A673 (cell line): ENCODE measurements at regions not wholly inside any gene's neighbourhood (a gene's known extent, or its start where the extent isn't known, plus 50 kb on each side); places are given as distances from the start of the nearest gene placed in this dataset.

Experiments used
- BruUV-seq: library from RNA; stranded (reverse); fragments of 400-500 nt; replicated peaks from 2 replicates; lab custom pipeline; 2021; lab: Mats Ljungman, UMichigan
- CTCF ChIA-PET: fragments of 300-600 bp; sonication (Branson Sonifier 250); formaldehyde crosslinking; loops from one replicate; lab custom pipeline; 2022; ENCODE audit warnings: antibody characterized with exemption; lab: Charles Lee
- POLR2A ChIA-PET: fragments of 300-600 bp; sonication (Branson Sonifier 250); formaldehyde crosslinking; loops from one replicate; lab custom pipeline; 2022; ENCODE audit warnings: antibody characterized with exemption; ENCODE audit not compliant: low non-redundant PET; lab: Charles Lee
- DNase-seq: peaks from one replicate; pipeline ENCODE4 v3.0.0-alpha.2; 2015; ENCODE audit warnings: low spot score
- H3K27ac ChIP-seq: fragments of 200-600 bp; sonication (generic); 2 replicates; pipeline ENCODE4 v1.5.1; 2016; ENCODE audit warnings: mixed run types, low read depth, mild to moderate bottlenecking, mixed read lengths, antibody characterized with exemption, low read length; ENCODE audit not compliant: poor library complexity, severe bottlenecking
- H3K27me3 ChIP-seq: fragments of 200-600 bp; sonication (generic); replicated peaks from 2 replicates; pipeline ENCODE4 v1.6.1; 2017; ENCODE audit warnings: mixed run types, low read depth, mild to moderate bottlenecking, mixed read lengths, antibody characterized with exemption, low read length; ENCODE audit not compliant: insufficient read depth, poor library complexity
- H3K36me3 ChIP-seq: fragments of 200-600 bp; sonication (generic); 2 replicates; pipeline ENCODE4 v1.6.1; 2016; ENCODE audit warnings: mixed run types, mild to moderate bottlenecking, mixed read lengths, antibody characterized with exemption, low read length; ENCODE audit not compliant: insufficient read depth, poor library complexity, severe bottlenecking
- H3K4me1 ChIP-seq: fragments of 200-600 bp; sonication (generic); 2 replicates; pipeline ENCODE4 v1.6.1; 2017; ENCODE audit warnings: mixed run types, mild to moderate bottlenecking, mixed read lengths, antibody characterized with exemption, low read length; ENCODE audit not compliant: insufficient read depth, poor library complexity, severe bottlenecking
- H3K4me3 ChIP-seq: fragments of 200-600 bp; sonication (generic); 2 replicates; pipeline ENCODE4 v1.5.1; 2016; ENCODE audit warnings: low read depth, mixed run types, mild to moderate bottlenecking, mixed read lengths, low read length; ENCODE audit not compliant: poor library complexity, severe bottlenecking
- H3K9me3 ChIP-seq: fragments of 200-600 bp; sonication (generic); 2 replicates; pipeline ENCODE4 v1.6.1; 2016; ENCODE audit warnings: mixed run types, low read depth, mild to moderate bottlenecking, mixed read lengths, antibody characterized with exemption, low read length; ENCODE audit not compliant: poor library complexity, severe bottlenecking
- EZH2 ChIP-seq: fragments of 200-600 bp; sonication (generic); IDR thresholded peaks from 2 replicates; pipeline ENCODE4 v1.6.1; 2017; ENCODE audit warnings: borderline replicate concordance, low read depth, mild to moderate bottlenecking, mixed read lengths, antibody characterized with exemption, low read length; ENCODE audit not compliant: poor library complexity, severe bottlenecking
- intact Hi-C: fragments of 100-400 bp; cut with micrococcal nuclease; formaldehyde crosslinking; loops from one replicate; pipeline ENCODE4 v1.10.0; 2022; ENCODE audit not compliant: unreplicated experiment
- TF ChIP-seq, protein P1 (sequence below): fragments of 300-800, 200-600 bp; sonication (generic); conservative IDR thresholded peaks from 2 replicates; pipeline ENCODE4 v1.5.1; 2017; ENCODE audit warnings: low read depth, mild to moderate bottlenecking, antibody characterized with exemption, low read length, moderate library complexity, mixed read lengths

DNA sequence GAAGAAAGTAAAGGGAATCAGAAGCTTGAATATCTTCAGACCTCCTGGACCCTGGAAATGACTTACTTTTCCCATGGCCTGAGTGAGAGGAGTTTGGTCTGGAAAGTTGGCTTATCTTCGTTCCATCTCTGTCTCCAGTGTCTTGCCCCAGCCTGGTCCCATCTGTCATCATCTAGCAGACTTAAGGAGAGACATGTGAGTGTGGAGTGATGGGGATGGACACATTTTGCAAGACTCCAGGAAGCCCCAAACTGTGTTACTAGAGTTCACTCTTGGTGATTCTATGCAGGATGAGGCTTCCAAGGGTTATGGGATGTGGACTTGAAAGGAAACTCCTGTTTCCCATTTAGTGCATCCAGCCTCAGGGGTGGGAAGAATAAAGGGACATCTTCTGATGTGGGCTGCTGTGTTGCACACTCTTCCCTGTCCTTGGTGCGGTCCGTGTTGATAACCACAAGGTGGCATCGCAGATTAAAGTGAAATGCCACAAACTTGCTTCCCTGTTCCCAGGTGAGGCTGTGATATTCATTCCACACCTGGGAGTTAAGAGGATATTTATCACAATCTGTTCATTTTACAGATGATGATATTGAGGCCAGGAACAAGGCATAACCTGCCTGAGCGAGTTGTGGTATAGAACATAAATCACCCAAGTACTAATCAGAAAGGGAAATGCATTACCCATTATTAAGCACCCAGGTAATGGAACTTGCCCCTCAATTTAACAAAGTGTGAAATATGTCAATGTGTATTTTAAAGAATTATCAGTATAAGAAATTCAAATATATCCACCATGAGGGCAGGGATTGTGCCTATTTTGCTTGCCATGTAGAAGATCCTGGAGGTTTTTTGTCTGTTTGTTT lies 269.9 kb upstream of the PAPPA start:
- no peaks in the 10 kb centered on the region for H3K36me3 ChIP-seq
- TF ChIP-seq, protein P1, sequence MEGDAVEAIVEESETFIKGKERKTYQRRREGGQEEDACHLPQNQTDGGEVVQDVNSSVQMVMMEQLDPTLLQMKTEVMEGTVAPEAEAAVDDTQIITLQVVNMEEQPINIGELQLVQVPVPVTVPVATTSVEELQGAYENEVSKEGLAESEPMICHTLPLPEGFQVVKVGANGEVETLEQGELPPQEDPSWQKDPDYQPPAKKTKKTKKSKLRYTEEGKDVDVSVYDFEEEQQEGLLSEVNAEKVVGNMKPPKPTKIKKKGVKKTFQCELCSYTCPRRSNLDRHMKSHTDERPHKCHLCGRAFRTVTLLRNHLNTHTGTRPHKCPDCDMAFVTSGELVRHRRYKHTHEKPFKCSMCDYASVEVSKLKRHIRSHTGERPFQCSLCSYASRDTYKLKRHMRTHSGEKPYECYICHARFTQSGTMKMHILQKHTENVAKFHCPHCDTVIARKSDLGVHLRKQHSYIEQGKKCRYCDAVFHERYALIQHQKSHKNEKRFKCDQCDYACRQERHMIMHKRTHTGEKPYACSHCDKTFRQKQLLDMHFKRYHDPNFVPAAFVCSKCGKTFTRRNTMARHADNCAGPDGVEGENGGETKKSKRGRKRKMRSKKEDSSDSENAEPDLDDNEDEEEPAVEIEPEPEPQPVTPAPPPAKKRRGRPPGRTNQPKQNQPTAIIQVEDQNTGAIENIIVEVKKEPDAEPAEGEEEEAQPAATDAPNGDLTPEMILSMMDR, result peak; percentile 87
- TF ChIP-seq EZH2, result no peak
- H3K27me3 ChIP-seq, result no peaks in the 10 kb centered on the region
- no TSS peak for BruUV-seq
- ChIA-PET POLR2A (interaction anchor here (0.5 kb wide), 1 partner anchor 16 kb away, joined by 3 read pairs; no protein-coding TSS in a partner anchor), CTCF (interaction anchor here (0.8 to 1.0 kb wide), 2 partner anchors 239 to 290 kb away, joined by 3 to 4 read pairs; no protein-coding TSS in a partner anchor)
- peak; percentile 69 for DNase-seq
- H3K4me3 ChIP-seq, result no peak overlapping the region
- no peaks in the 10 kb centered on the region for H3K9me3 ChIP-seq
- H3K27ac ChIP-seq, result peak overlapping the region; percentile 52
- peaks cover 81% of the 10 kb centered on the region for H3K4me1 ChIP-seq
- intact Hi-C loops, result loop anchor here (5.0 to 10.0 kb wide), 5 partner anchors 269 to 764 kb away; partner anchors contain the start of gene PAPPA

GRCh38 chr9:115884846-115885245 lies 268.7 kb upstream of the PAPPA start:
- H3K9me3 ChIP-seq, result no peaks in the 10 kb centered on the region
- H3K27ac ChIP-seq, result peak overlapping the region; percentile 36
- intact Hi-C loops, result loop anchor here (5.0 to 10.0 kb wide), 5 partner anchors 267 to 762 kb away; partner anchors contain the start of gene PAPPA
- no peaks in the 10 kb centered on the region for H3K36me3 ChIP-seq
- ChIA-PET CTCF (no interaction called here), POLR2A (no interaction called here)
- H3K27me3 ChIP-seq, result no peaks in the 10 kb centered on the region
- H3K4me1 ChIP-seq, result peaks cover 69% of the 10 kb centered on the region
- BruUV-seq, result no TSS peak
- TF ChIP-seq EZH2, result no peak
- TF ChIP-seq, protein P1, result no peak
- no peak overlapping the region for H3K4me3 ChIP-seq
- DNase-seq, result no peak

GRCh38 chr9:115888131-115888530 lies 265.5 kb upstream of the PAPPA start:
- BruUV-seq, result no TSS peak

More at GRCh38 chr9:115888131-115888530, 265.5 kb upstream of the PAPPA start:
- Histone ChIP-seq H3K4me1 (peaks cover 39% of the 10 kb centered on the region), H3K4me3 (no peak overlapping the region), H3K27ac (no peak overlapping the region), H3K9me3 (peaks cover 5% of the 10 kb centered on the region), H3K36me3 (no peaks in the 10 kb centered on the region), H3K27me3 (no peaks in the 10 kb centered on the region)
- POLR2A ChIA-PET, result no interaction called here
- CTCF ChIA-PET, result interaction anchor here (0.6 kb wide), 1 partner anchor 23 kb away, joined by 8 read pairs; no protein-coding TSS in a partner anchor
- no peak for DNase-seq
- intact Hi-C loops, result loop anchor here (10.0 kb wide), 2 partner anchors 387 to 607 kb away; no protein-coding TSS in a partner anchor
- TF ChIP-seq, protein P1, result no peak
- TF ChIP-seq EZH2, result no peak
